HL-60 (cell line): ENCODE measurements at regions not wholly inside any gene's neighbourhood (a gene's known extent, or its start where the extent isn't known, plus 50 kb on each side); places are given as distances from the start of the nearest gene placed in this dataset.

ENCODE experiments used
- CTCF ChIP-seq: IDR thresholded peaks from one replicate; pipeline ENCODE4 v1.5.1; 2011; ENCODE audit warnings: low read length, control low read depth, inconsistent platforms; ENCODE audit not compliant: insufficient read depth
- REST ChIP-seq: IDR thresholded peaks from 2 replicates; pipeline ENCODE4 v1.6.1; 2012; ENCODE audit warnings: low read depth; ENCODE audit not compliant: insufficient replicate concordance

- TF ChIP-seq CTCF: no peak
- no peak for TF ChIP-seq REST
Measured at GRCh38 chr1:30569384-30569783, 154.0 kb downstream of the MATN1 start.
